ENCODE measurements at regions not wholly inside any gene's neighbourhood (a gene's known extent, or its start where the extent isn't known, plus 50 kb on each side); places are given as distances from the start of the nearest gene placed in this dataset.
"Not testable (repeated sequence)": the region's sequence is repeated elsewhere in the genome, so short reads cannot be mapped to it uniquely, and the experiment has no call there.

DNA sequence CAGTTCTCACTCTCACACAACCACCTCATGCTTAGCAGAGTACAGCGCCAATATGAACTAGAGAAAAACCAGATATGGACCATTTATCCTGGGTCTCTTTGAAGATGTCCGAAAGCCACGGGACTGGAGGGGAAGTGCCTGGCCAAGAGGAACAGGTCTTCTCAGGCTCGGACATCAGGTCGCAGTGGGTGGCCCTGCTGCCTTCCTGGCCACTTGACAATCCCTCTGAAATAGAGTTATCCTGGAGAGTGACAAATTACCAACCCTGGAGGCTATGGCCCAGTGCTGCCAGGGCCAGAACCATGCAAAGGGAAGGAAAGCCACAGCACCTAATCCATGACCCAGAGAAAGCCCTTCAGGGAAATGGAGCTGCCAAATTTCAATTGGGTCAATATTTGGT, 646.8 kb upstream of the NRP1 start:
- DNase-seq (no peak), ATAC-seq (no peak)
- ChIA-PET CTCF (no interaction called here), POLR2A (no interaction called here)
- Mint-ChIP-seq H3K9me3 (ENCODE audit: low read depth) (no peaks in the 10 kb centered on the region), H3K27me3 (no peaks in the 10 kb centered on the region), H3K4me3 (no peak overlapping the region), H3K36me3 (ENCODE audit: low read depth) (no peaks in the 10 kb centered on the region), H3K27ac (no peak overlapping the region), H3K4me1 (no peaks in the 10 kb centered on the region)
- intact Hi-C loops (cut with DNase I, micrococcal nuclease), result no loop called here

- no peak for ATAC-seq
- Mint-ChIP-seq H3K4me3 (no peak overlapping the region), H3K27me3 (no peaks in the 10 kb centered on the region), H3K27ac (no peak overlapping the region), H3K4me1 (no peaks in the 10 kb centered on the region), H3K9me3 (ENCODE audit: low read depth) (no peaks in the 10 kb centered on the region), H3K36me3 (ENCODE audit: low read depth) (no peaks in the 10 kb centered on the region)
- ChIA-PET POLR2A (no interaction called here), CTCF (no interaction called here)
- intact Hi-C loops (cut with DNase I, micrococcal nuclease), result no loop called here
- no peak for DNase-seq
Measured at GRCh38 chr10:33979195-33979594, 644.7 kb upstream of the NRP1 start.

GRCh38 chr10:33975481-33975880, 641.0 kb upstream of the NRP1 start:
- intact Hi-C loops (cut with DNase I, micrococcal nuclease), result no loop called here
- DNase-seq (no peak), ATAC-seq (no peak)
- Mint-ChIP-seq H3K36me3 (ENCODE audit: low read depth) (no peaks in the 10 kb centered on the region), H3K9me3 (ENCODE audit: low read depth) (no peaks in the 10 kb centered on the region), H3K4me1 (no peaks in the 10 kb centered on the region), H3K27ac (no peak overlapping the region), H3K27me3 (no peaks in the 10 kb centered on the region), H3K4me3 (no peak overlapping the region)
- ChIA-PET POLR2A (no interaction called here), CTCF (no interaction called here)

DNA sequence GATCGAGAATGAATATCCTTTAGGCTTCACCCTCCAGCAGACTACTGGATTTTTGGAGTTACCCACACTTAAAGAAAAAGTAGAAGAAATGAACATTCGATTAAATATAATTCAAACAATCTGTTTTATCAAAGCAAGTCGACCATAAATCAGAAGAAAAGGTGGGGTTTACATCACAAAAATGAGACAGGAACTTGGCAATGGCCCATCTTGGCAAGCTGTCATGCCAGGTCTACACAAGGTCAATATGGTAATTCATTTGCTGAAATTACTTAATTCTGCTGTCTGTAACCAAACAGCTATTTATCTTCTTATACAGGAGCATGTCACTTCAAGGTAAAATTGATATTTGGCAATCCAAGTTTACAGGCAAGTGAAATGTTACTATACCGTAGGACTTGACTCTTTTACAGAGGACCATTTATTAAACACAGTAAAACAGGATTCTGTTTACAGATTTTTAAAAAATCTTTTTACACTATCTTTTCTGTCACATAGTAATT, 640.6 kb upstream of the NRP1 start:
- POLR2A ChIA-PET, result no interaction called here

GRCh38 chr10:33968983-33969382, 634.5 kb upstream of the NRP1 start:
- intact Hi-C loops (cut with DNase I, micrococcal nuclease), result no loop called here
- no peaks in the 10 kb centered on the region for H3K36me3 Mint-ChIP-seq (ENCODE audit: low read depth)
- ChIA-PET POLR2A (no interaction called here), CTCF (no interaction called here)
- DNase-seq, result no peak
- ATAC-seq, result no peak
- no peaks in the 10 kb centered on the region for H3K4me1 Mint-ChIP-seq
- H3K4me3 Mint-ChIP-seq, result no peak overlapping the region
- peaks cover 3% of the 10 kb centered on the region for H3K9me3 Mint-ChIP-seq (ENCODE audit: low read depth)
- H3K27ac Mint-ChIP-seq, result no peak overlapping the region
- no peaks in the 10 kb centered on the region for H3K27me3 Mint-ChIP-seq

More for the DNA sequence above, 640.6 kb upstream of the NRP1 start:
- no peaks in the 10 kb centered on the region for H3K9me3 Mint-ChIP-seq (ENCODE audit: low read depth)
- DNase-seq, result no peak
- H3K36me3 Mint-ChIP-seq (ENCODE audit: low read depth), result no peaks in the 10 kb centered on the region
- no peak for ATAC-seq
- intact Hi-C loops (cut with DNase I, micrococcal nuclease), result no loop called here
- H3K4me1 Mint-ChIP-seq, result no peaks in the 10 kb centered on the region
- no peak overlapping the region for H3K27ac Mint-ChIP-seq
- no peaks in the 10 kb centered on the region for H3K27me3 Mint-ChIP-seq
- CTCF ChIA-PET, result no interaction called here
- no peak overlapping the region for H3K4me3 Mint-ChIP-seq

DNA sequence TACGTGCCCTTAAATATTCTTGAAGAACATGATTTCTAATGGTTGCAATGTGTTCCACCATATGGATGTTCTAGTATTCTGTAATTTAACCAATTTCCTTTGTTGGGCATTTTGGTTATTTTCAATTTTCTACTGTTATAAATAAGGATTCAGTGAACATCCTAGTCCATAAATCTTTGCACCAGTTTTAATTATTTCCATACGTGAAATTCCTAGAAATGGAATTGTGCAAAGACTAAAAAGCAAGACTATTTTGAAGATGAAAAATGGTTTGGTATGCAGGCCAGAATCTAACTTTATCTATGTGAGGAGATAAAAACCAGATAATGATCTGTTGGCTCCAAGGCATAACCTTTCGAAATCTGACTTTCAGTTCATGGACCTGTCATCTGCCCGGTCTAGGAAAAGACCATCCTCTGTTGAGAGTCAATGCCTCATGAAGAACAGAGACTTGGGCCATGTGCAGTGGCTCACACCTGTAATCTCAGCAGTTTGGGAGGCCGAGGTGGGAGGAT, 633.2 kb upstream of the NRP1 start:
- DNase-seq (no peak), ATAC-seq (no peak)
- H3K27ac Mint-ChIP-seq, result no peak overlapping the region
- ChIA-PET POLR2A (no interaction called here), CTCF (interaction anchor here (0.6 kb wide), 1 partner anchor 53 kb away, joined by 3 read pairs; no protein-coding TSS in a partner anchor)
- no peaks in the 10 kb centered on the region for H3K4me1 Mint-ChIP-seq
- H3K36me3 Mint-ChIP-seq (ENCODE audit: low read depth), result no peaks in the 10 kb centered on the region
- H3K9me3 Mint-ChIP-seq (ENCODE audit: low read depth), result peaks cover 3% of the 10 kb centered on the region
- H3K4me3 Mint-ChIP-seq, result no peak overlapping the region
- intact Hi-C loops (cut with DNase I, micrococcal nuclease), result no loop called here
- peaks cover 2% of the 10 kb centered on the region for H3K27me3 Mint-ChIP-seq

GRCh38 chr10:33966946-33967345, 632.5 kb upstream of the NRP1 start:
- Mint-ChIP-seq H3K27me3 (peaks cover 2% of the 10 kb centered on the region), H3K27ac (no peak overlapping the region), H3K9me3 (ENCODE audit: low read depth) (peaks cover 3% of the 10 kb centered on the region), H3K4me3 (no peak overlapping the region), H3K4me1 (no peaks in the 10 kb centered on the region), H3K36me3 (ENCODE audit: low read depth) (no peaks in the 10 kb centered on the region)
- DNase-seq (no peak), ATAC-seq (no peak)
- POLR2A ChIA-PET, result no interaction called here
- intact Hi-C loops (cut with DNase I, micrococcal nuclease), result no loop called here
- CTCF ChIA-PET, result interaction anchor here (0.6 kb wide), 1 partner anchor 54 kb away, joined by 3 read pairs; no protein-coding TSS in a partner anchor

DNA sequence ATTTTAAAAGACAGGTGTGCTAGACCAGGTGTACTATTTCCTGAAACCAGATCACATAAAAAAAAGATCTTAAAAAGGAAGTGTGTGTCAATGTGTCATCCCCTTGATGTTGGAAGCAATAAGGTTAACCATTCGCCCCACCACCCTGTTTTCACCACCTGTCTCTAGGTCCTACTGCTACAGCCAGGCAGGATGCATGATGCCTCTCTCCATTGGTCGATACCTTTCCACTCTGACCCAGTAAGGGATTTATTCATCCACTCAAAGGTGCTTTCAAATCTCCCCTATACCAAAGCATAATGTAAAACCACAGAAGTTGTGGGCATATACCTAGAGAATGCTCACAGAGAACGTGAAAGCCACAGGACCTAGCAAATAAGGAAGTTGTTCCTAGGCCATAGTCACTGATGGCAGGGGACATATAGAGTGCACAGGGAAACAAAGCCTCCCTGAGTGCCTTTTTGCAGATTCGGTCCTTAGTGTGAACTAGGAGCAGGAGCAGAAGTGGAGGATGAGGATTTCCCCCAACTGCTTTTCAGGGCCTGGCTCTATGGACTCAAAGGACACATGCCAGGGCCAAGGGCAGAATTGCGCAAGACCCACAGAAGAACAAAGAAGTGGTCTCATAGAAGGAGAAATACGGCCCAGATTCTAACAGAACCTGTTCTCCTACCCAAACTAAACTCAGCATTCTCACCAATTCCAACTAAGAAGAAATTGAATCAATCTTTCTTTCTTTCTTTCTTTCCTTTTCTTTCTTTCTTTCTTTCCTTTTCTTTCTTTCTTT, 631.5 kb upstream of the NRP1 start:
- Mint-ChIP-seq H3K36me3 (ENCODE audit: low read depth) (no peaks in the 10 kb centered on the region), H3K27ac (no peak overlapping the region), H3K9me3 (ENCODE audit: low read depth) (peaks cover 3% of the 10 kb centered on the region), H3K4me1 (no peaks in the 10 kb centered on the region), H3K4me3 (no peak overlapping the region), H3K27me3 (peaks cover 2% of the 10 kb centered on the region)
- intact Hi-C loops (cut with DNase I, micrococcal nuclease), result no loop called here
- ChIA-PET CTCF (no interaction called here), POLR2A (no interaction called here)
- DNase-seq (no peak), ATAC-seq (no peak)

DNA sequence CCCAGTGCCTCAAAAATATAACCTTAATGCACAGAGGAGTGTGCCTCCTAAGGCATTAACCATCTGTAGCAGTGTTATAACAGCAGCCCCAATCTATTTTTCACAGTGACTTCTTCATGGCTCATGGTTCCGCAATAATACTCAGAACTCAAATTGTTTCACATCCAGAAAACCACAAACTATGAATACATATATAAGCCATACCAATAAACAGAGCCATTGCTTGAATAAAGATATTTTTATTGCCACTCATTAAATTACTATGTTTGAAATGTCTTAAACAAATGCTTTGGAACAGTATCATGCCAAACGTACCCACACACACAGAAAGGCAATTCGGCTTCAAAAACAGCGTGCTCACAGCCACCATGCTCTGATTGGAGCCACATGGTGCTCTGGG, 629.3 kb upstream of the NRP1 start:
- Mint-ChIP-seq H3K27me3 (peaks cover 2% of the 10 kb centered on the region), H3K27ac (no peak overlapping the region), H3K36me3 (ENCODE audit: low read depth) (no peaks in the 10 kb centered on the region), H3K4me3 (no peak overlapping the region), H3K4me1 (no peaks in the 10 kb centered on the region), H3K9me3 (ENCODE audit: low read depth) (no peaks in the 10 kb centered on the region)
- CTCF ChIA-PET, result no interaction called here
- DNase-seq (no peak), ATAC-seq (no peak)
- intact Hi-C loops (cut with DNase I, micrococcal nuclease), result no loop called here
- POLR2A ChIA-PET, result no interaction called here

- CTCF ChIA-PET; intact Hi-C loops (cut with DNase I, micrococcal nuclease); H3K4me1 Mint-ChIP-seq; H3K27me3 Mint-ChIP-seq; H3K9me3 Mint-ChIP-seq (ENCODE audit: low read depth); H3K4me3 Mint-ChIP-seq; DNase-seq; H3K36me3 Mint-ChIP-seq (ENCODE audit: low read depth); H3K27ac Mint-ChIP-seq; POLR2A ChIA-PET; ATAC-seq: not testable (repeated sequence)
Measured at GRCh38 chr10:33956322-33956721, 621.9 kb upstream of the NRP1 start.

- no peaks in the 10 kb centered on the region for H3K9me3 Mint-ChIP-seq (ENCODE audit: low read depth)
- POLR2A ChIA-PET, result no interaction called here
- H3K36me3 Mint-ChIP-seq (ENCODE audit: low read depth), result no peaks in the 10 kb centered on the region
- DNase-seq (no peak), ATAC-seq (no peak)
- no peaks in the 10 kb centered on the region for H3K4me1 Mint-ChIP-seq
- no peak overlapping the region for H3K27ac Mint-ChIP-seq
- peaks cover 2% of the 10 kb centered on the region for H3K27me3 Mint-ChIP-seq
- intact Hi-C loops (cut with DNase I, micrococcal nuclease), result no loop called here
- no peak overlapping the region for H3K4me3 Mint-ChIP-seq
- CTCF ChIA-PET, result no interaction called here
Measured at GRCh38 chr10:33955676-33956075, 621.2 kb upstream of the NRP1 start.

GRCh38 chr10:33952692-33953360, 618.4 kb upstream of the NRP1 start:
- POLR2A ChIA-PET, result no interaction called here
- Mint-ChIP-seq H3K4me1 (no peaks in the 10 kb centered on the region), H3K27ac (no peak overlapping the region), H3K4me3 (no peak overlapping the region), H3K36me3 (ENCODE audit: low read depth) (no peaks in the 10 kb centered on the region), H3K9me3 (ENCODE audit: low read depth) (no peaks in the 10 kb centered on the region), H3K27me3 (no peaks in the 10 kb centered on the region)
- ATAC-seq (no peak), DNase-seq (no peak)
- intact Hi-C loops (cut with DNase I, micrococcal nuclease), result no loop called here
- CTCF ChIA-PET, result no interaction called here

Data from activated CD4-positive, alpha-beta T cell treated with anti-CD3 and anti-CD28 coated beads for 36 hours (primary cell).